H1 (cell line): ENCODE measurements at regions not wholly inside any gene's neighbourhood (a gene's known extent, or its start where the extent isn't known, plus 50 kb on each side); places are given as distances from the start of the nearest gene placed in this dataset.
"Not testable (repeated sequence)": the region's sequence is repeated elsewhere in the genome, so short reads cannot be mapped to it uniquely, and the experiment has no call there.

ENCODE experiments used
- CTCF ChIA-PET: fragments of 300-600 bp; sonication (Branson Sonifier 250); formaldehyde crosslinking; loops from one replicate; lab custom pipeline; 2021; ENCODE audit not compliant: partially characterized antibody; lab: Charles Lee
- POLR2A ChIA-PET: fragments of 300-600 bp; sonication (Branson Sonifier 250); formaldehyde crosslinking; loops from one replicate; lab custom pipeline; 2021; ENCODE audit warnings: inconsistent platforms; ENCODE audit not compliant: partially characterized antibody; lab: Charles Lee
- DNase-seq, 2 experiments: peaks; one replicate each; pipeline versions ENCODE4 v3.0.0 to v3.0.0-alpha.2; 2010 to 2022; ENCODE audit warnings: low spot score in 2 of 2, low read depth in 1 of 2, mixed read lengths in 1 of 2
- FAIRE-seq: peaks from 2 replicates; lab custom pipeline; 2011; peaks lifted over from hg19 to GRCh38; lab: Jason Lieb, UNC
- H2AFZ ChIP-seq: 2 replicates; pipeline ENCODE4 v1.8.1; 2012; ENCODE audit warnings: low read length, inconsistent platforms
- H2AK5ac ChIP-seq: 2 replicates; pipeline ENCODE4 v1.6.1; 2013; ENCODE audit warnings: low read depth, low read length
- H2BK120ac ChIP-seq: replicated peaks from 2 replicates; pipeline ENCODE3; 2013; ENCODE audit warnings: low read depth, low read length, inconsistent platforms
- H2BK12ac ChIP-seq: 2 replicates; pipeline ENCODE4 v1.6.1; 2013; ENCODE audit warnings: low read depth, low read length
- H2BK15ac ChIP-seq: 2 replicates; pipeline ENCODE4 v1.6.1; 2013; ENCODE audit warnings: low read length
- H2BK20ac ChIP-seq: 2 replicates; pipeline ENCODE4 v1.6.1; 2013; ENCODE audit warnings: low read length
- H2BK5ac ChIP-seq: 2 replicates; pipeline ENCODE4 v1.6.1; 2013; ENCODE audit warnings: low read depth, low read length
- H3K14ac ChIP-seq: 2 replicates; pipeline ENCODE4 v1.6.1; 2013; ENCODE audit warnings: inconsistent platforms; ENCODE audit not compliant: insufficient read length
- H3K18ac ChIP-seq: 2 replicates; pipeline ENCODE4 v1.6.1; 2013; ENCODE audit warnings: low read length; ENCODE audit errors: extremely low read depth
- H3K23ac ChIP-seq: 2 replicates; pipeline ENCODE4 v1.6.1; 2013; ENCODE audit warnings: inconsistent platforms; ENCODE audit not compliant: insufficient read length
- H3K23me2 ChIP-seq: 2 replicates; pipeline ENCODE4 v1.6.1; 2013; ENCODE audit warnings: low read depth, low read length
- H3K27ac ChIP-seq: 2 replicates; pipeline ENCODE4 v1.6.1; 2011; ENCODE audit warnings: low read depth, low read length, inconsistent platforms
- H3K27me3 ChIP-seq, 4 experiments: replicated peaks in 1 of 4; 1 replicate in 1 of 4; 2 replicates in 3 of 4; pipeline versions ENCODE4 v1.6.1 to v1.8.1; 2011 to 2013; ENCODE audit warnings: low read length in 3 of 4, mild to moderate bottlenecking in 3 of 4, inconsistent platforms in 2 of 4, mixed read lengths in 2 of 4, moderate library complexity in 1 of 4; ENCODE audit not compliant: control insufficient read depth in 3 of 4, insufficient read depth in 3 of 4; ENCODE audit errors: extremely low read depth in 1 of 4
- H3K36me3 ChIP-seq, 4 experiments: 2 replicates each; pipeline versions ENCODE4 v1.6.1 to v1.8.1; 2011 to 2013; ENCODE audit warnings: mild to moderate bottlenecking in 4 of 4, low read length in 3 of 4, moderate library complexity in 2 of 4, control low read depth in 1 of 4, inconsistent platforms in 1 of 4; ENCODE audit not compliant: insufficient read depth in 4 of 4, control insufficient read depth in 2 of 4
- H3K4ac ChIP-seq: replicated peaks from 2 replicates; pipeline ENCODE3; 2013; ENCODE audit warnings: low read length, low read depth, mixed read lengths, inconsistent platforms; ENCODE audit not compliant: insufficient read length
- H3K4me1 ChIP-seq, 4 experiments: replicated peaks in 1 of 4; 1 replicate in 1 of 4; 2 replicates in 3 of 4; pipeline versions ENCODE4 v1.6.1 to v1.8.1; 2011 to 2013; ENCODE audit warnings: low read length in 3 of 4, inconsistent platforms in 2 of 4, mixed read lengths in 1 of 4; ENCODE audit not compliant: insufficient read depth in 4 of 4, control insufficient read depth in 3 of 4
- H3K4me2 ChIP-seq, 2 experiments: 2 replicates each; pipeline versions ENCODE4 v1.6.1 to v1.8.1; 2011 to 2013; ENCODE audit warnings: low read depth in 2 of 2, low read length in 2 of 2, control low read depth in 1 of 2, inconsistent platforms in 1 of 2, mild to moderate bottlenecking in 1 of 2; ENCODE audit not compliant: insufficient read depth in 1 of 2
- H3K4me3 ChIP-seq, 4 experiments: fragments of 200-600, 300-600 bp in 1 of 4; sonication (generic), shearing (Covaris generic), sonication (Bioruptor Twin) in 1 of 4; 2 replicates each; pipeline versions ENCODE4 v1.5.1 to v1.8.1; 2011 to 2016; ENCODE audit warnings: low read length in 4 of 4, low read depth in 3 of 4, control low read depth in 2 of 4, inconsistent platforms in 2 of 4, mild to moderate bottlenecking in 2 of 4, mixed read lengths in 1 of 4, moderate library complexity in 1 of 4; ENCODE audit not compliant: insufficient read depth in 2 of 4; ENCODE audit errors: extremely low read depth in 1 of 4
- H3K56ac ChIP-seq: replicated peaks from 2 replicates; pipeline ENCODE3; 2013; ENCODE audit warnings: low read depth, mild to moderate bottlenecking, mixed read lengths, low read length, inconsistent platforms; ENCODE audit not compliant: insufficient read length
- H3K79me1 ChIP-seq: 2 replicates; pipeline ENCODE4 v1.6.1; 2013; ENCODE audit warnings: low read depth, low read length, control low read depth
- H3K79me2 ChIP-seq, 2 experiments: 2 replicates each; pipeline versions ENCODE4 v1.6.1 to v1.8.1; 2012 to 2013; ENCODE audit warnings: low read length in 2 of 2, mild to moderate bottlenecking in 2 of 2, inconsistent platforms in 1 of 2; ENCODE audit not compliant: insufficient read depth in 2 of 2, control insufficient read depth in 1 of 2
- H3K9ac ChIP-seq, 4 experiments: replicated peaks in 1 of 4; 1 replicate in 1 of 4; 2 replicates in 3 of 4; pipeline versions ENCODE4 v1.6.1 to v1.8.1; 2011 to 2013; ENCODE audit warnings: low read depth in 3 of 4, low read length in 3 of 4, control low read depth in 2 of 4, mild to moderate bottlenecking in 2 of 4, moderate library complexity in 2 of 4, inconsistent platforms in 1 of 4; ENCODE audit errors: extremely low read depth in 1 of 4
- H3K9me3 ChIP-seq, 2 experiments: 2 replicates each; pipeline versions ENCODE4 v1.6.1 to v1.8.1; 2012 to 2013; ENCODE audit warnings: mild to moderate bottlenecking in 2 of 2, moderate library complexity in 2 of 2, control low read depth in 1 of 2, inconsistent platforms in 1 of 2, low read depth in 1 of 2, low read length in 1 of 2, mixed read lengths in 1 of 2; ENCODE audit not compliant: insufficient read depth in 2 of 2
- H4K20me1 ChIP-seq, 2 experiments: replicated peaks in 1 of 2; 2 replicates each; pipeline versions ENCODE3 to v1.8.1; 2011 to 2013; ENCODE audit warnings: inconsistent platforms in 2 of 2, low read length in 2 of 2, mild to moderate bottlenecking in 1 of 2; ENCODE audit not compliant: insufficient read depth in 2 of 2, control insufficient read depth in 1 of 2
- H4K5ac ChIP-seq: 2 replicates; pipeline ENCODE4 v1.6.1; 2013; ENCODE audit warnings: low read length, low read depth, mixed read lengths, inconsistent platforms; ENCODE audit not compliant: insufficient read length
- H4K8ac ChIP-seq: 2 replicates; pipeline ENCODE4 v1.8.0; 2013; ENCODE audit warnings: mild to moderate bottlenecking, moderate library complexity, low read length, inconsistent platforms; ENCODE audit not compliant: insufficient read depth; ENCODE audit errors: extremely low read depth
- H4K91ac ChIP-seq: replicated peaks from 2 replicates; pipeline ENCODE3; 2013; ENCODE audit warnings: low read length, mixed read lengths, inconsistent platforms; ENCODE audit not compliant: insufficient read length
- WGBS, 2 experiments: shearing (Covaris generic) in 1 of 2; methylation state at CpG; one replicate each; pipeline versions ENCODE4 v1.1.6 to v1.1.7; 2013 to 2015; ENCODE audit warnings: low lambda C conversion rate in 2 of 2, mixed read lengths in 2 of 2, inconsistent platforms in 1 of 2, low coverage in 1 of 2, missing lambda C conversion rate in 1 of 2; ENCODE audit not compliant: insufficient replicate concordance in 2 of 2, insufficient coverage in 1 of 2, insufficient read length in 1 of 2; ENCODE audit errors: extremely low coverage in 1 of 2, missing lambda C conversion rate in 1 of 2; 5-methylcytosine and 5-hydroxymethylcytosine counted together

DNA sequence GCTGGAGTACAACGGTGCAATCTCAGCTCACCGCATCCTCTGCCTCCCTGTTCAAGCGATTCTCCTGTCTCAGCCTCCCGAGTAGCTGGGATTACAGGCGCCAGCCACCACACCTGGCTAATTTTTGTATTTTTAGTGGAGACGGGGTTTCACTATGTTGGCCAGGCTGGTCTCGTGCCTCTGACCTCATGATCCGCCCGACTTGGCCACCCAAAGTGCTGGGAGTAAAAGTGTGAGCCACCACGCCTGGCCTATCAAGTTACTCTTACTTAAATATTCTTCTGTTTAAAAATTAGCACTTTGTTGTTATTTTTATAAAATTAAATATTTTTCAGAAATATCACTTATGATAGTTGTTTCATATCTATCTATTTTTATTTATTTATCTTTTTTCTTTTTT, 185.2 kb upstream of the REG3G start:
- H3K18ac ChIP-seq, H3K79me1 ChIP-seq, H3K14ac ChIP-seq, FAIRE-seq, H4K91ac ChIP-seq, H2AK5ac ChIP-seq, DNase-seq, H3K4me2 ChIP-seq, H3K56ac ChIP-seq, H3K9ac ChIP-seq, H2BK20ac ChIP-seq, H3K4ac ChIP-seq, H4K5ac ChIP-seq, H3K36me3 ChIP-seq, H2BK120ac ChIP-seq, H3K23me2 ChIP-seq, H3K79me2 ChIP-seq, POLR2A ChIA-PET, H4K20me1 ChIP-seq, H3K4me3 ChIP-seq, H4K8ac ChIP-seq, H3K27ac ChIP-seq, H3K23ac ChIP-seq, H3K9me3 ChIP-seq, H2AFZ ChIP-seq, H2BK12ac ChIP-seq, H2BK15ac ChIP-seq, H2BK5ac ChIP-seq, H3K4me1 ChIP-seq: not testable (repeated sequence)
- peaks cover 4 to 44% (median 29%) of the 10 kb centered on the region in 4 experiments for H3K27me3 ChIP-seq
- CTCF ChIA-PET, result interaction anchor here (1.3 kb wide), 1 partner anchor 167 kb away, joined by 3 read pairs; no protein-coding TSS in a partner anchor
- 98% methylated on average over 10 of the region's 10 CpGs; no CpG with 5 or more reads in 1 of the 2 experiments for WGBS, 2 experiments
